ENCODE measurements at regions not wholly inside any gene's neighbourhood (a gene's known extent, or its start where the extent isn't known, plus 50 kb on each side); places are given as distances from the start of the nearest gene placed in this dataset.

GRCh38 chr2:217622205-217623060, 380.4 kb downstream of the TNS1 start:
- TF ChIP-seq CTCF (IDR thresholded peaks at IDR 0.05; ENCODE audit: insufficient read depth, low read length, poor library complexity, severe bottlenecking), result no peak
- no peak for TF ChIP-seq EZH2phosphoT487 (conservative IDR thresholded peaks at IDR 0.05; ENCODE audit: low read length)

All from SU-DHL-6 (cell line).